HT1080 (cell line): ENCODE measurements at regions not wholly inside any gene's neighbourhood (a gene's known extent, or its start where the extent isn't known, plus 50 kb on each side); places are given as distances from the start of the nearest gene placed in this dataset.
"Not testable (repeated sequence)": the region's sequence is repeated elsewhere in the genome, so short reads cannot be mapped to it uniquely, and the experiment has no call there.

ENCODE experiments used
- DNase-seq: peaks from one replicate; pipeline ENCODE4 v3.0.0-alpha.2; 2015; ENCODE audit warnings: low read depth

DNA sequence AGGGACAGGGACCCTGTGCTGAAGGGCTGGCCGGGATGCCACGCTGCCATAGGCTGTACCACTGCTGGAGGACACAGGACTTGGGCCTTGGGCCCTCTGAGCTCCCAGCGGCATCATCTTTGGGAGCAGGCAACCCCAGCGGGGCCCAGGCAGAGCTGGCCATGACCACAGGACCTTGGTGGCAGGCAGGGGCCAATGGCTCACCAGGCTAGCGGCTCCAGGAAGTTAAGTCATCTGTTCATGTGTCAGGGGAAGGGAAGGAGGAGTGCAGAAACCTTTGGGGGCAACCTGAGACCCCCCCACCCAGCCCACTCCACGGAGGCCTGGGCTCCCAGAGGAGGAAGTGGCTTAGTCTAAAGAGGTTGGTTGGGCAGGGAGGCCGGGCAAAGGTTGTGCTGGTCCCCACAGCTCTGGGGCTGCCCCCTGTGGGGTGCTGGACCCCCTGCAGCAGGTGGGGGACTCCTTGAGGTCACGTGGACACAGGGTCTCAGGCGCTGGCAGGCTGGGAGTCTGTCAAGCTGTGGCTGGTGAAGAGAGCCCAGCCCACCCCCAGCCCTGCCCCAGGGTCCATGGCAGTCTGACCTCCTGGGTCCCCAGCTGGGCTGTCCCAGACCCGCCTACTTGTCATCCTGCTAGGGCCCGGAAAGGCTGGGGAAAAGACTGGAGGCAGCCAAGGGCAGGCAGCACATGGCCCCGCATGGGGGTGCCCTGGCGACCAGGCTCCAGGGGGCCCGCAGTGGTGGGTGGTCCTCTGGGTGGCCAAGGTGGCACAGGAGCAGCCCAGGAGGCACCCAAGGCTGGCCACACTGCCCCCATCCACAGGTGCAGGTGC is 184.3 kb downstream of the IGLL1 start:
- no peak for DNase-seq

DNA sequence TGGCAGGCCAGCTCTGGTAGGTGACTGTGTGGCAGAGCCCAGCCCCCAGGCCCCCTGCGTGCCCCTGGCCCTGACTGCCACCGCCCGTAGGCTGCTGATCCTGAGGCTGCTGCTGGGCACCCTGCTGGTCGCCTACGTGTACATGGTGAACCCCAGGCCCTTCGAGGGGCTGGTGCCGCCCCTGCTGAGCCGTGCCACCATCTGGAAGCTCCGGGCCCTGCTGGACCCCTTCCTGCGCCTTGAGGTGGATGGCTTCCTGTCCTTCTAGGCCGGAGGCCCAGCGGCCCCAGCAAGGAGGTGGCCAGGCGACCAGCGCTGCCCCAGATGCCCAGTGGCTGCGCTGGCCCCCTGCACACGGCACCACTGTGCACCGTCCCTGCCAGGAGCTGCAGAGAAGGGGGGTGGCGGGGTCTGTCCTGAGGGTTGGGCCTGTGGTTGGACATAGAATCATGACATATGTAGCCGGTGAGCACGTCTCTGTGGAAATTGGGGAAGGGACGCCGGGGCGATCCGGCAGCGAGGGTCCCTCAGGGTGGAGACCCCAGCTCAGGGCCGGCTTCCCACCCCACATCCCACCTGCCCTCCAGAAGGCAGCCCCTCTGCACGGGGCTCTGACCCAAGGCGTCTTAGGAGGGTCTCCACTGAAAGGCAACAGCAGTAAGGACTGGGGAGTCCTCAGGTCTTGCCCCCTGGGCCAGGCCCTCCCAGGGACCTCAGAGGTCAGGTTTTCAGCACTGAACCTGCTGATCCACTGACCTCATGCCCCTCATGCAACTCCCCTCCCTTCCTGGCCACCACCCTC is 185.4 kb downstream of the IGLL1 start:
- no peak for DNase-seq

DNA sequence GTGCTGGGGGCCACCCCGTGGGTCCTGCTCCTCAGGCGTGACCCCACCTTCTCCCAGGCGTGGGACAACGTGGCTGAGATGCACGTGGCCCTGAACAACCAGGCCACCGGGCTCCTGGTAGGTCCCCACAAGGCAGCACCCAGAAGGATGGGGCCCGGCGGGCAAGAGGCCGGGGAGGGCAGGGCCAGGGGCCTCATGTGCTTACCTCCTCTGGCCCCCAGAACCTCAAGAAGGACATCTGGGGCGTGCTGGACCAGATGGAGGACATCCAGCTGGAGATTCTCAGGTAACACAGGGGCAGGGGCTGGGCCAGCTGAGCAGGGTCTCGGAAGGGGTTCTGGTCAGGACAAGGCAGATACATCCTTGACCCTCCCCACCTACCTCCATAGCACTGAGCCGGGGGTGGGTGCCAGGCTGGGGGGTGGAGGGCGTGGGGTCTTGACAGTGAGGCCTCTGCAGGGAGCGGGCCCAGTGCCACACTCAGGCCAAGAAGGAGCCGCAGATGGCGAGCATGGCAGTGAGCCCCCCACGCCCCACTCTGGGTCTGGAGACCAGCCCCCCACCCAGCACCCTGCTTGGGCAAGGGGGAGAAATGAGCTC is 186.3 kb downstream of the IGLL1 start:
- no peak for DNase-seq

DNA sequence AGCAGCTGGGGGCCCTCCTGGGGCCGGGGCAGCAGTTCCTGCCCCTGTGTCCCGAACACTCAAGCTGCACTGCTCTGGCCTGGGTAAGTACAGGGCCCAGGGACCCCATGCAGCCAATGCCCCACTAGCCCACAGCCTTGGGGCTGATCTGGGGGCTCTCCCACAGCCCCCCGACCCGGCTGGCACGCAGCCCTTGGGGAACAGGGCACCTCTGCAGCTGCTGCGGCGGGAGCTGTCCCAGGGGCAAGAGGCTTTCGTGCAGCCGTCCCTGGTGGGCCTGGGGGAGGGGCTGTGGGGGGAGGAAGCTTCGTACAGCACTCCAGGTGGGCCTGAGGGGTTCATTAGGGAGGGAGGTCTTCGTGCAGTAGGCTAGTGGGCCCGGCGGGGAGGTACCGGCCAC is 186.9 kb downstream of the IGLL1 start:
- DNase-seq, result not testable (repeated sequence)

DNA sequence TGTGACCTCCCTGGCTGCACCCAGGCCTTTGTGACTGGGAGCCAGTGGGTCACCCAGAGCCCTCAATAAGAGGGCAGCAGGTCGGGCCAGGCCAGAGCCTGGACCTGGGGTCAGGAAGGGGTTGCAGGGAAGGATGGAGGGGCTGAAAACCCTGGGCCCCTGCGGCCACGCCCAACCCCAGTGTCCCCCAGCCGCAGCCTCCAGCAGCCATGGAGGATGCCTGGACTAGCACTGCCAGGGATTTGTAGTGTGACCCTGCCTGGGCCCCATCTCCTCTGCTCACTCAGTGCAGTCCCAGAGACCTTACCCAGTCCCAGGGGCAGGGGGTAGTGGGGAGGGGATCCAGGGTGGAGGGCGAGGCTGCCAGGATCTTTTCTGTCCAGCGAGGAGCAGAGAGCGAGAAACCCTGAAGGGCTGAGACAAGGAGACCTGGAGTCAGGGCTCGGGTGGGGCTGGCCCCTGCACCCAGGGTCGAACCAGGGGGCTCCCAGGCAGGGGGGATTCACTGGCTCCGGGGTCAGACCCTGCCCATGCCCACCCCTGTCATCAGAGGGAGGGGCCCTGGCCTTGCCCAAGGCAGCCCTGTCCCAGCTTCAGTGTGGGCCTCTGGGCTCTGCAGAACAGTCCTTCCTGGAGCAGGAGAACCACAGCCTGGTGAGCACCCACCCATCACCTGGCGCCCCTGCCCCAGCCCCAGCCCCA is 187.5 kb downstream of the IGLL1 start:
- no peak for DNase-seq

DNA sequence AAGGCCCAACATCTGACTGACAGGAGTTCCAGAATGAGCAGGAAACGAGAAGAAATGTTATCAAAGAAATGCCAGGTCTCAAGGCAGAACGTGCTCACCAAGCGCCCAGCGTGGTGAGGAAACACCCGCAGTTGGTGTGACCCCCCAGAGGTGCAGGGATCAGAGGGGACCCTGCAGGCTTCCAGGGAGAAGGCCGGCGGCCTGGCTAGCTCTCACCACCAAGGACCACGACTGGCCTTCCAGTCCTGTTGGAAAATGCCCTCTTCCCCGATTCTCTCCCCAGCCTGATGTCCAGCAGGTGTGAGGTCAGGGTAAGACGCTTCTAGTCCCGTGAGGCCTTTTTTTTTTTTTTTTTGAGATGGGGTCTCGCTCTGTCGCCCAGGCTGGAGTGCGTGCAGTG is 189.1 kb downstream of the IGLL1 start:
- DNase-seq, result no peak

DNA sequence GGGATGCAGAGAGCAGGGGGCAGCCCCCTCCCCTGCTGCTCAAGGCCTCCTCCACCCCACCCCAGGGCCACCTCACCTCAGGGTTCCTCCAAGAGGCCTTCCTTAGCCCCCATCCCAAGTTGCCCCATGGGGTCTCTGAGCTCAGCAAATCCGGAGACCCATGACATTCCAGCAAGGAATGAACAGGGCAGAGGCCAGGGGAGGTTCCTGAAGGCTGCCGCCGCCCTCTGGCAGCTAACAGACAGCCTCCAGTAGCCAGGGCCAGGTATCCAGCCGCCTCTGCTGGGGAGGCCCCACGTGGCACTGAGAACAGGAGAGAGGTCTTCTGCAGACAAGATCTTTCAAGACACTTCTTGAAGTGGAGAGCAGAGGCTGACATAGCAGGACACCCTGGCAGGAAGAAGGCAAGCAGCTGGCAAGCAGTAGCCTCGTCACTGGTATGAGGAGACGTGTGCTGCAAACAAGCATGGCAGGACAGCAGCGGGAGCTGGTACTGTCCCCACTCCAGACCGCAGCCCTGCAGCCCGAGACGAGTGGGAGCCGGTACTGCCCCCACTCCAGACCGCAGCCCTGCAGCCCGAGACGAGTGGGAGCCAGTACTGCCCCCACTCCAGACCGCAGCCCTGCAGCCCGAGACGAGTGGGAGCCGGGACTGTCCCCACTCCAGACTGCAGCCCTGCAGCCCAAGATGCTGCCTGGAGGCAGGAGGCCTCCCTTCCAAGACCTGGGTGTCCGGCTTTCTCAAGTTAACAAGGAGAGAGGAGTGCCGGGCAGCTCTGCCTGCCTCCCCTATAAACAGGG is 190.6 kb downstream of the IGLL1 start:
- DNase-seq, result no peak

DNA sequence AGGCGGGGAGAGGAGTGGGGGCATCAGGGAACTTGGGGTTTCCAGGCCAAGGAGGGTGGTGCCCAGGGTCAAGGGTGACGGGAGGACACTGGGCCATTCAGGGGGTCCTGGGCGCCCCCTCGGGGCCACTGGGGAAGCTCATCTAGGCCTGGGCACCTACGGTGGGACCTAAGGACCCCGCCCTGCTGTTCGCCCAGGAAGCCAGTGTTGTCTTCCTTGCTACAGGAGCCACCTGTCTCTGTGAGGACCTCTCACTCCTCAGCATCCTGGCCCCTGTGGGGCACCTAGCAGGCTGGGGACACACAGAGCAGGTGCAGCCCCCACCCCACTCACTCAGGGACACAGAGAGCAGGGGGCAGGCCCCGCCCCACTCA is 191.6 kb downstream of the IGLL1 start:
- no peak for DNase-seq

DNA sequence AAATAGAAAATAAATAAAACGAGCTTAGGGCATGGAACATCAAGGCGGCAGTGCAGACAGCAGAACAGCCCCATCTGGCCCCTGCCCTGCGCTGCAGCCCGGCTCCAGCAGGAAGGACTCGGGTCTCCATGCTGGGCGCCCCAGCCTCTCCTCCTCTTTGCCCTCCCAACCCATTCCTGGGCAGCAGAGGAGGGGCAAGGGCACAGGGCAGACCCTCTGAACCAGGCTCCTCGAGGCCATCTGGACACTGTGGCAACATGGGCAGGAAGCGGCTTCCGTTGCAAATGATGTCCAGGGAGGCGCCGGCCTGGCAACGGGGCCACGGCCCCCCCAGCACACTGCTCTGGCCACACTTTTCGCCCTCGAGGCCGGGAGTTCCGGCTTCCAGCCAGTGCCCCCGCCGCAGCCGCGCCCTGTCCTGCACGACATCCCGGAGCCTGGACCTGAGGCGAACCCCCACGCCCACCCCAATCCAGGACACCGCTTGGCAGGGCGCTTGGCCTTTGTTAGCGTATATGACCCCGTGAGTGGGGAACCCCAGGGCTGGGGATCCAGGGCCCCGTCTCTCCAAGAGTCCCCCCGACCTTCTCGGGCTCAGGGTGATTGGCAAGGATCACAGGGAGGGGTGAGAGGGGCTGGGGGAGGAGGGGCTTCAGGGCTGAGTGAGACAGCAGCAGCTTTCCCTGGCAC is 192.1 kb downstream of the IGLL1 start:
- DNase-seq, result no peak

DNA sequence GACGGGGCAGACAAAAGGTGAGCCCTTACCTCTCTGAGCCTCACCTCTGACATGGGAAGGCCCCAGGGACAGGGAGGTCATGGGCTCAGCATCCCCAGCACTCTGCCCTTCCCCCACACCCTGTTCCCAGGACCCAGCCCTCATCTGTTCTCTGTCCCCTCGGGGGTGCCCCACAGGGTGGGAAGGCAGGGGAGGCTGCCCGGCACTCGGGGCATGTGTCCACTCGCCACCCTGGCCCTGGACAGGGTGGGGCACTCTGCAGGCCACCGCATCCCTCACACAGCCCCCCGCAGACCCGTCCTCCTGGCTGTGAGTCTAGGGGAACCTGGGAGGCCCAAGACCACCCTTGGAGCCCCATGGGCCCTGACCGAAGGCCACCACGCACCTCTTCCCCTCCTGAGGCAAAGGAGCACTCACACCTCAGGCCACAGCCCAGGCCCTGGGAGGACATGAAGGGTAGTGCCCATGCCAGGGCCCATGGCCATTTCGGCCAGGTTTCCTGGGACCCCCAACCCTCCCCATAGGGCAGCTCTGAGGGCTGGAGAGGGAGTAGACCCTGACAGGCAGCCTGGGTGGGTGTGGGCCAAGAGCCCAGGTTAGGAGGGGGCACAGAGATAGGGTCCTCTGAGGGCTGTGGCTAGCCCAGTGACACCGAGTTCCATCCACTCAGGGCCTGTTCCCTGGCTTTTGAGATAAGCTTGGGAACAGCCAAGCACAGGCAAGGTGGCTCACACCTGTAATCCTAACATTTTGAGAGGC is 193.1 kb downstream of the IGLL1 start:
- DNase-seq, result no peak

DNA sequence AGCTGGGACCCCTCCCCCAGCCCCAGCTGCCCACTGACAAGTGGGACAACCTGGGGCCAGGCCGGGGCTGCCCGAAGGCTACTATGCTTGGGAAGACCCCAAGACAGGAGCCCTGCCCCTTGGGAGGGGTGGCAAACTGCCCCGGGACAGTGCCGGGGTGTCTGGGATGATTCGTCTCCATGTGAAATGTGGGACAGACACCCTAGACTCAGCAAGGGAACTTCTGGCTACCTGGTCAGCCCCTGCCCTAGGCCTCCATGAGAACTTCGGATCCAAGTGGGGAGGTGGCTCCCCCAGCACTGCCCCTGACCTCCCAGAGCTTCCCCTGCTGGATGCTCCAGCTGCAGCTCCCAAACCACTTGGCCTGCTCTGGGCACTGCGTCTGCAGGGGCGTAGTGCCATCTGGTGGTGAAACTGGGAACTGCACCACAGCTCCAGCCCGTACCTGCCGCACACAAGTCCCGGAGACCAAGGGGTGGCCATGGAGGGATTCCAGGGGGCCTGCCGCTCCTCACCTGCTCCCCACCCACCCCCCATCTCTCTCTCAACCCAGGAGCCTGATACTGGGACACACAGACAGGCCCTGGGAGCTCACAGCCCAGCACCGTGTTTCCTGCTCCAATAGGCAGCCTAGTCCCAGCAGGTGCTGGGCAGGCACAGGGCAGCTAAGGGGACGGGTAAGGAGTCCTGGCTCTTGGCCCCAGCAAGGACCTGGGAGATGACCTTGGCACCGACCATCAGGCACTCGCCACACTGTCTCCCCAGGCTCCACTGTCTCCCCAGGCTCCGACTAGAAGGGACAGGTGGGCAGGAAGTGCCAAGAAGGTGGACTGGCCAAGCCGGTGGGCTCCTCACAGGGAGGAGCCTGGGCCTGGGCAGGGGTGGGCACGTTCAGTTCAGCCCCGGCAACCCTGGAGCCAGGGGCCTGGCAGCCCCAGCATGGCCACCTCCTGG is 194.1 kb downstream of the IGLL1 start:
- DNase-seq, result peak; percentile 72

DNA sequence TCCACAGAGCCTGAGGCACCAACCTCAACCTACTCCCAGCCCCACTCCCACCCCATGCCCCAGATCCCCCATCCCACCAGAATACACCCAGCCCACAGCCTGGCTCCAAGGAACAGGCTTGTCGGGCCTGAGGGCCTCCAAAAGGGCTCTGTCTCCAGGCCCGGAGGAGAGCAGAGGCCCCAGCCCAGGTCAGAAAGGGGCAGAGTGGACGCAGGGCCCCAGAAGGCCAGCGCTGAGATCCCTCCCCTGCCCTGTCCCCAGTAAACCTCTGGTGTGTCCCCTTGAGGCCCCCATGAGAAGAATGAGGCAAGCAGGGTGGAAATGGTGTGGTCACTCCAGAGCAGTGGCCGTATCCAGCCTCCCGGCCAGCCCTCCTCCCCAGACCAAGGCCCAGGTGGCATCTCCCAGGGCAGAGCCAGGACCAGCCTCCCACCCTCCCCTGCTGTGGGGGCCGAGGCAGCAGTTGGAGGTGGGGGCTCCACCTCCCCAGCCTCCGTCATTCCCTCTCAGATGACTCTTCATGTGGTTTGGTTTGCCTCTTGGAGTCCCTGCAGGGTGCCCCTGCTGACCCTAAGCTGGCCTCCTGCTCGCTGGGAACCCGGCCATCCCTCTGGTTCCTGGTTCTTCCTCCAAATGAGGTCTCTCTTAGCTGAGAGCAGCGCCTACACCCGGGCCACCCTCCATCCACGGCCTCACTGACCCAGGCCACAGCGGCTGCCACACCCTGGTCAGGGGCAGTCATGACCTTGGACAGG is 195.0 kb downstream of the IGLL1 start:
- no peak for DNase-seq

DNA sequence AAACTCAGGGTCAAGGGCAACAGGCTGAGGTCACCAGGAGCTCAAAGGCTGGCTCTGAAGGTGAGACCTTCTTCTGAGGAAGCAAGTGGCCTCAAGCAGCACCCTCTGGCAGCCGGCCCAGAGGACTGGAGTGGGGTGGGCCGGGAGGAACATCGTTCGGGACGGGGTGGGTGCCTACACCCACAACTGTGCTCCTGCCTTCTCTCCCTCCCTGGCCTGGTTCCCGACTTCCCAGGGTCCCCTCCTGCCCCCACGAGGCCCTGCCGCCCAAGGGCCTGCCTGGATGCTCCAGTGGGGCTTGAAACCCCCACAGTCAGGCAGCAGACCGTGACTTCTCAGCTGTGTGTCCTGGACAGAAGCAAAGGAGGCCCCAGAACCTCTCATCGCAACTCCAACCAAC is 195.7 kb downstream of the IGLL1 start:
- no peak for DNase-seq

DNA sequence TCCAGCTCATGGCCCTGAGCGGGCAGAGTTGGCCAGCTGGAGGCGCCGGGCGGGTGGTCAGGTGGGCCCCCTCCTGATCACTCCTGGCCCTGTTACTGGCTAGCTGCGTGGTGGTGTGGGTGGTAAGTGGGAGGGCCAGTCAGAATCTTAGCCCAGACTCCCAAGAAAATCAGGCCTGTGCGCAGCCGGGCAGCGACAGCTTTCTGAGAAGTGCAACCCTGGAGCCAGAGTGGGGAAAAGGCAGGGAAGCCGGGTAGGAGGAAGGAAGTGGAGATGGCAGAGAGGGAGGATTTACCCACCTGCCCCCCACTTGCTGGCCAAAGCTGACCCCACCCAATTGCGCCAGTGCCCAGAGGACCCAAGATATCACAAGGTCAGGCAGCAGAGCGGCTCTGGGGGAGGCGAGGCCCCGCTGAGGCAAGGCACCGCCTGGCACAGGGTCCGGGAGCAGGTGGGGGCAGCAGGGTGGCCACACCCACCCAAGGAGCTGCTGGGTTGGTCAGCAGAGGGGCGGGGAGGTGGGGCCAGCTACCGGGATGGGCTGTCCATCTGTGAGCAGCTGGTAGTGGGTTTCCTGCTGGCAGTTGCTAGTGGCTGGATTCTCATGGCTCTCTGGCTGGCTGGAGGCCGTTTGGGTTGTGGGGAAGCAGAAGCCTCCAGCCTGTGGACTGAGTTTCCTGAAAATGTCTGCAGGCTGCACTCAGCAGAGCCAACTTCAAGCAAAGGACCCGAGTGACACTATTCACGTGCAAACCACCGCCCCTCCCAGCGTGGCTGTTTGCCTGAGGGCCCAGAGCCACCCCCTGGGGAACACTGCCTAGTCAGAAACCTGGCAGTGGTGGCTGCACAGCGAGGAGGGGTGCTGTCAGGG is 196.4 kb downstream of the IGLL1 start:
- DNase-seq, result no peak

DNA sequence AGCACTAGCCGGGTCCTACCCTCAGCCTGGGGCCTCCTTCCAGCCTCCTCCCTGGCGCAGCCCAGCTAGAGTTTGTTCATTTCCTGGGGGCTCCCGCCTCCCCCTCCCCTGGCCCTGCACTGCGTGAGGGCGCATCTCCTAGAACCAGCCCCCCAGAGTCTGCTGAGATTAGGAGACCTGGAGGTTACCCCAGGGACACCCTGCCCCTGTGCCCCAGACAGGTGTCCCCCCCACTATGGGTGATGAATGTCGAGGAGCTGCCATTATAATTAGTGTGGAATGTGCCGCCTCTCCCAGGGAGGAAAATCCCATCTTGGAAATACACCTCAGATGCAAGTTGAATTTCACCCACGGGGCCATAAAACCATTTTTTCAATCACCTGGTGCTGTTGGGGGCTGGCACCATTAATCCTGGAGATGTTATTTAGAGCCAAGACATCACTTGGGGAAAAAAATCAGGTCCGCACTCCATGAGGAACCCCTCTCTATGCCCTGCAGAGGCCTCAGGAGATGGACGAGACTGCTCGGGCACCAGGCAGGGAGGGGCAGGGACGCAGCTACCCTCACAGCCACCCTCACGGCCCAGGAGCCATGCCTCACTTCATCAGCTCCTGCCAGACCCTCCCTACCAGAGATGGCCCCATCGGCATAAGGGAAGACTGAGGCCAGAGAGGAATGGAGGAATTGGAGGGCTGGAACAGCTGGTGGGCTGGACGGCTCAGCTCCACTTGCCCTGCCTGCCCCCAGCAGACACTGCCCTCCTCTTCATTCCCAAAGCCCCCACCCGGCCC is 197.5 kb downstream of the IGLL1 start:
- no peak for DNase-seq
